ENCODE measurements at regions not wholly inside any gene's neighbourhood (a gene's known extent, or its start where the extent isn't known, plus 50 kb on each side); places are given as distances from the start of the nearest gene placed in this dataset.
A peak's percentile ranks its signal among the peaks of the same experiment; 100 is the strongest.

DNA sequence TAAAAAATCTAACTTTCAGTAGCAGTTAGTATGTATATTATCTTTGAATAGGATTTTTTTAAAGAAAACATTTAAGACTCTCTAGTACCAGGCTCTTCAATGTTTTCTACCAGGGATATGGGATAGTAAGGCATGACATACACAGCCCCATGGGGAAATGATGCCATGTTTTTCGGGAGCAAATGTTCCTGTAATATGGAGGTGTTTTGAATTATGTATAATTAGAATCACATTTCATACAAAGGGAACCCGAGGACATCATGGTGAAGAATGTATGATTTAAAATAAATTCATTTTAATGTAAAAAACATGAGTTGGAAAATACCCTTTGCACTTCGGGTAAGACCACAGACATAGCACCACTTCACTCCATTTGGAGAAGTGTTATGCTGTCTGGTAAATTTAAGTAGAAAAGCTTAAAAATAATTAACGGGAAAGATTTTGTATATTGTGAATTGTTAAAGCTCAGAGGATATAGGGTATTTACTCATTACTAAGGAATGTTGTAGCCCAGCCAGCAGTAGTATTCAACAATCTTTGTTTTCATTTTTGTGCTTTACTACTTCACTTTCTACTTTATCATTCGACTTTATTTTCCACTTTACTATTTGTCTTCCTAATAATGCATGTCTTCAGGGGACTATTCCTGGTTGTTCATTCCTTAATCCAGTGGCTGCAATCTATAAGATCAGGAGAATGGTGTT is 2050.7 kb downstream of the ARAP2 start:
- no peak for DNase-seq (ENCODE audit: low read depth)

DNA sequence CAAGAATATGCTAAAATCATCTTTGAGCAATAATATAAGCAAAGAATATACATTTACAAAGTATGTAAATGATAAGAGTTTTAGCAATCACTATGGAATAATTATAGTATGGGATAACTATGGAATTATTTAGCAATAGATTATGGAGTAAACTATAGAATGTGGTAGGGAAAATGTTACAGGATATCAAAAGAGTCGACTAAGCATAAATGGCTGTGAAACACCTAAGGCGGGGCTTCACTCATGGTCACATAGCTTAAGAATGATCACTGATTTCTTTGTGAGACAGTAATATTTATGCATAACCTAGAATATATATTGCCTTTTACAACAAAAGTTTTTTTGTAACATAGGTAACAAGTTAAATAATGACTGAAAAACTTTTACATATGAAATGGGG is 2049.7 kb downstream of the ARAP2 start:
- no peak for DNase-seq (ENCODE audit: low read depth)

DNA sequence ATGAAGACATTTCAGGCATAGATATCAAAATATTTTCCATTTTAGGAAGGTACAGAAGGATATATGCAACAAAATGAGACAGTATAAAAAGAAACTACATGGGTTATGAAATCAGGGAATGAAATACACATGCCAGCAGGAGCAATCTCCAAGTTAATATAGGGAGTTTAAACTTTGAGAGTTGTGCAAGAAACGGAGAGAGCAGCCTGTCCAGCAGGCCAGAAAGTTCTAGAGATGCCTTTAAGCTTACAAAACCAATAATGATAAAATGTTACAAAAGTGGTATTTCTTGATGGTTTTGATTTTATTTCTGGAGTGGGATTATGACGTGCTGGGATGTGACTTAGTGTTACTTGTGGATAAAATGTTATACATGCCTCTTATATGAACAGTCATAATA is 2047.9 kb downstream of the ARAP2 start:
- no peak for DNase-seq (ENCODE audit: low read depth)

DNA sequence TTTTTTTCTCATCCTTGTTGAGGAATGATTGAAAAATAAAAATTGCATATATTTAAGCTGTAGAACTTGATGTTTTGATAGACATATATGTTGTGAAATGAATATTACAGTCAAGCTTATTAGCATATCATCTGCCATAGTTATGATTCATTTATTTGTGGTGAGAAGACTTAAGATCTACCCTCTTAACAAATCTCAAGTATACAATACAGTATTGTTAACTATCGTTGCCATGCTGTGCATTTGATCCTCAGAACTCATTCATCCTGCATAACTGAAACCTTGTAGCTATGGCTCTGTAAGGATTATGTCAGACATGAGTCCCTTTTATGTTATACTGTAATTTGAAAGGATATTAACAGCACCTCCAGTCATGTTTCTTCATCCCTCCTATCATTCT is 2045.3 kb downstream of the ARAP2 start:
- no peak for DNase-seq (ENCODE audit: low read depth)

DNA sequence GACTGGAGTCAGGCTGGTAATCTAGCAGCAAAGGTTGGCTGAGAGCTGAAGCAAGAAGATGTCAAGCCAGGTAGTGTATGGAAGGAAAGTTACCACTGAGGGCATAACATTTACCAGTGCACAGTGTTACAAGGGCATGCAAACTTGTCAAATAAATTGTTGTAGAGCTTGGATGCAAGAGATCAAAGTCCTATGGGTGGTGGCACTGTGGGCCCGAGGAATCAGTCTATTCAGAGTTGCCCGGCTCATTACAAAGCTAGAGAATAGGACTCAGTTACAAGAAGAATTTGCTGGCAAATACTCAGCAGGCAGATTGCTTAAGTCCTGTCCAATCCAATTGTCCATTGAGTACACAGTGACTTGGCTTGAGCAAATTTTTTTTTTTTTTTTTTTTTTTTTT is 2043.8 kb downstream of the ARAP2 start:
- no peak for DNase-seq (ENCODE audit: low read depth)

DNA sequence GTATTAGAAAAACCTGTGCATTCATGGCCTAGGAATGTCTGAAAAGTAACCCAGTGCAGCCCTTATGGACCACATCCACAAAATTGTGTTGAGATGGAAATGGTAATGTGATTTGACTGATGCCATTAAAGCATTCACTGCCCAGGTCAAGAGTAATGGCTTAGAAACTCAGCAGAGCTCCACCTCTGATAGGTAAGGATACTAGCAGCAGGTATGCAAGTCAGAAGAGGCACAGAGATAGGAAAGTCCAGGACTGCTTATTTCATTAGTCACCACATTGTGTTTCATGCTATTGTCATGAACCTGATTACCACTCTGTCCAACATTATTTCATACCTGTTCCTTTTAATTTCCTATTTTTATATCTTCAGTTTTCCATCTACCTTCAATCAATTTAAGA is 2042.2 kb downstream of the ARAP2 start:
- no peak for DNase-seq (ENCODE audit: low read depth)

DNA sequence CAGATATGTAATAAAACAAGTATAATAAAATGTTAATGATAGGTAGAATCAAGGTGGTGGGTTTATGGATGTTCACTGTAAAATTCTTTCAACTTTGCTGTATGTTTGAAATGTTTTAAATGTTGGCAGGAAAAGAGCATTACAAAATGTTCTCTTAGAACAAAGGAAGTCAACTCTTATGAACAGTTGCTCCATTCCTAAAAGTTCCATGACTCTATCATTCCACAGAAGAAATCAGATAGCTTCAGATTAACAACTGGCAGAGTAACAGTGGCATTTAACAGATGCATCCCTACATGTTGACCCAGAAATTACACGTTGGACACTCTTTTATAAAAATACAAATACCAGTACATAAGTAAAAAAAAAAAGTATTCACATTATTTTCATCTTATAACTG is 2023.7 kb downstream of the ARAP2 start:
- DNase-seq (ENCODE audit: low read depth): peak; percentile 59

DNA sequence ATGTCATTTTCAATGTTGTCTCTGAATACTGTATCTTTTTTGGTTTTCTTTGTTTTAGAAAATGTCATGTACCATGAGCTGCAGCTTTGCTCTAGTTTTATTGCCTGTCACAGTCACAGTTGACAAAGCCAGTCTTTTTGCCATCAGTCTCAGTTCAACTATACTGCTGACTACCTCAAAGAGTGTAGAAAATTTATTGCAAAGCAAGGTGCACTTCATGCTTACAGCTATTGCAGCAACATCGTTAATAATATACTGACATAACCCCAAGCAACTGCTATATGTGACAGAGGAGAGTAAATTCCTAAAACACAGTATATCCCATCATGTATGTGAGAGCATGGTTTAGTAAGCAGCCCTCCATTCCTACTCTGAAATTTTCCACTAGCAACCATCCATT is 2022.3 kb downstream of the ARAP2 start:
- DNase-seq (ENCODE audit: low read depth): no peak

DNA sequence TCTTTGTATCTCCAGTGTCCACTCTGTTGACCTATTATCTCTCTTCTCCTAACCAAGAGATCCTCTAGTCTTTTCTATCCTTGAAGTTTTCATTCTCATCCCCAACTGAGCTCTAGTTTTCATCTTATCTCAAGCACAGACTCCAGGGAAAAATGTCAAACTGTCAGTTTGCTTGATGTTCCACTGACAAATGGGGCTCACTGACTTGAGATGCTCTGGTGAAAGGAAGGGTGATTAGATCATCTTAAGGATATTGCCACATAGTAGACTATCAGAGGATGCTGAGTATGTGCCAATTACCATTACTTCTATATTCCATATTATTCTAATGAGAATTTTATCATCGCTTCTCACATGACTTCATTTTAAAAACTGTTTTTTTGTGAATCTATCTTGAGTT is 2008.2 kb downstream of the ARAP2 start:
- no peak for DNase-seq (ENCODE audit: low read depth)

DNA sequence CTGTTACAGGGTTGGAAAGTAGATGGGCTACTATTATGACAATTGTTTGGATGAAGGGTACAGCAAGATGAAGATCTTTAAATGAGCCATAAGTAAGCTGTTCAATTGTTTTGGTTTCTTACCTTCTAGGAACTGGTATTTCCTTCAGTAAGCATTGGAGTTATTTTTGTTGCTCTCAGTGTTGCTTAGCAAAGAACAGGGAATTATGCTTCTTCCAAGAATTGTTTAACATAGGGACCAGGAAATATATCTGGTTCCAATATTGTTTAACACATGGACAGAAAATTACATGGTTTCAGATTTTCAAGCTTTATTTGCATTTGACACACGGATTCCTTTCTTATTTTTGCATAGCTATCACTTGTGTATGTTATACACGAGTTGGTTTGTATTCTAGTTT is 1999.0 kb downstream of the ARAP2 start:
- DNase-seq (ENCODE audit: low read depth): no peak

DNA sequence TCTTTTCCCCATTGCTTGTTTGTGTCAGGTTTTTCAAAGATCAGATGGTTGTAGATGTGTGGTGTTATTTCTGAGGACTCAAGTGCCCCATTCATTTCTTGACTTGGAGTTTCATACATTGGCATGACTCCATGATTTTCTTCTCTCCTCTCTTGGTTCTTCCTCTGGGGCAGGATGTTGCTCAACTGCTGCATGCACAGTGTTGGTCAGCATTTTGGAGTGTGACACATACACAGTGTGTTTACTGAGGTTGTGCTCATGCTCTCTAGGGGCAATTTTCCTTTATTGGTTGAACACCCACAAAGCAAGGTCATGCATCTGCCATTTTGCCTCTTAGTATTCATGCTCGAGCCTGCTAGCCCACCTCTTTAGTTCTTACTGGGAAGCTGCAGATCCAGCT is 1993.8 kb downstream of the ARAP2 start:
- no peak for DNase-seq (ENCODE audit: low read depth)

DNA sequence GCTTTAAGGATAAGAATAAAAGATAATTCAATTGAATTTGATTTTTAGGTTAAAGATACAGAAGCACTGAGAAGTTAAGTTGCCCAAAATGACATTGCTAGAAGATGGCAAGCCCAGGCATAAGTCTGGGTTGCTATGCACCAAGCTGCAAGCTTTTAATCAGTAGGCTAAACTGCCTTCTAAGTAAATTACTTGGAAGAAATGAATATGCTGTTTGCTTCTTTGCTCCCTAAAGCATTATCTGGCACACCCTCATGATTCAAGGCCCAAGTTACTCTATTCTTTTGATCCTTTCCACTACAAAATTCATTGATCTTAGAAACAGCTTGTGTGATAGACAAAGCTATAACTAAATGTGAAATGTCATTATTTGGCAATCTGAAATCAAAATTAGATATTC is 1991.1 kb downstream of the ARAP2 start:
- no peak for DNase-seq (ENCODE audit: low read depth)

DNA sequence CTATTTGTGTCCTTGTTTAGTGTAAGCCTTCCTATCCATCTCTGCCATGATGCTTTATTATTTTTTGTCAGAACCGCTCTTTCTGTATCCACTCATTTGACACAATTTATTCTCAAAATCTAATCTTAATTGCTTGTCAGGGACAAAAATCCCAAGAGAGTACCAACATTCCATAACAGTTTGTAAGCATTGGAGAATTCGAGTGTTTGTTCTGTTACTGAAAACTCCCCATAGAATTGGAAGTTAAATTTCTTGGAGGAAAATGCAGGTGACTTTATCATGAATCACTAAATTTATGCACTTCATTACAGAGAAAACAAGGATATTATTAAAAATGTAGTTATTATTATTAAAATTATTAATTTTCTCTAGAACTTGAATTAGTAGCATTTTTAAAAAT is 1986.1 kb downstream of the ARAP2 start:
- no peak for DNase-seq (ENCODE audit: low read depth)

DNA sequence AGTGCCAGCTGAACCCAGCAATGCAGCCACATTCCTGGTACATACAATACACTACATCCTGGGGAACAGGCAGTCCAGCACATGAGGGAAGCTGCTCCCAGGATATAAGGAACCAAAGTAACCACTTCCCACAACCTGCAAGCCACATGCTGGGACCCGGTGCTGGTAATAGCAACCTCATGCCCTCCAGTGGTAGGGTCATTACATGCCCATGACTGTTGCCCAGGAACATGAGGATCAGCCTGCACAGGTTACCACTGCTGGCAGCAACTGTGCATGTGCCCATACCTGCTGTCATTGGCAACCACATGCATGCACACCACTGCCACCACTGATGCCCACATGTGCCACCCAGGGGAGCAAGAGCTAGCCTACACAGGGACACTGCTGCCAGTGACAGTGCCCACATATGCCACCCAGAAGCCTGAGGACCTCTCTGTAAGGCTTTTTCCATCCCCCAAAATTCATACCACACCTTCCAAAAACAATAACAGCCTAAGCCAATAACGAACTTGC is 1982.5 kb downstream of the ARAP2 start:
- DNase-seq (ENCODE audit: low read depth): peak; percentile 3

DNA sequence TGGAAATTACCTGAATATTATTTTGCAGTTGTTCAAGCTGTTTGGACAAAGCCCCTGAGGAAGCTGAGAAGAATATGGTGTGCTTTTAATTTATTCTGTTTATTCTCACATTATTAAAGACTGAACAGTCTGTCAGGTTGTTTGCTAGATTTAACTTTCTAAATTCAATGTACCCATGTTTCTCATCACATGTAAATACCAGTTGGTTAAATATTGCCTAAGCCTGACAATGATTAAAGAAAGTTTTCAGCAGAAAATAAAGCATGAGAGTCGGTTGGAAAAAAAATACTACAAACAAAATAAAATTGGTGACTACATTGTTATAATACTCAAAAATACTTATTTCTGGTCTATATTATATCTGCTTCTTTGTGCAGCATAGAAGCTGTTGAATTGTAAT is 1974.7 kb downstream of the ARAP2 start:
- no peak for DNase-seq (ENCODE audit: low read depth)

DNA sequence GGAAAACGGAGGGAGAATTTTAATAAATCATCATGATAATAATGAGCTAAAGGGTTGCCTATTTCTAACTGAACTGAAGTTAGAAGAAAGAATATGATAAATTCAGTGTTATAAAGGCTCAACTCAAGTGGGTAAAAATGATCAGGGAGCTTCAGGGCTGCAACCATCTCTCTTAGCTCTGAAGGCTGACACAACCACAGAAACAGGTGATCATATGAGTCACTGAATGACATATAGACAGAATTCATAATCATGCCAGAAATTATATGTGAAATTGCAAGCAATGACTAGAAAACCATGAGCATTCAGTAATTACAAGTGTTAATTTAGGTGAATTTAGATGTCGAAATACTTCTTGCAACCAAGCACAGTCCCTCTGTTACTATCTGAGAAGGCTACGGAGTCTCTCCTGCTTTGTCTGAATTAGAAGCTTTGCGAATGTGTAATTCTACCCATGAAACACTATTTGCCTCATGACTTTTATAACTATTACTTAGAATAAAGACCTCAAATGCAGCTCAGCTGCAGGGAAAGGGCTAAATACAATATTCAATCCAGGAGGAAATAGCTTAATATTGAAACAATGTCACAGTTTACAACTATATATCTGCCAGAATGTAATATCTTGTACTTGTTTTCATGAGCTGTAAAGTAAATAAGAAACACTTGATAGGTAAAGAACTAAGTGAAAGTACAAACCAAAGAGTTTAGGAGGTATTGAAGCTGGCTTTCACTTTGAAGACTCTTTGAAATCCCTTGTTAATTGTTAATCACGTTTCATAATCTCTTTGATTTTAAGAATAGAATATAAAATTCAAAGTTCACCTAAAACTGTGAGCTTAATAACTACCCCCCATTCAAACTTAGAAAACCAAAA is 1972.6 kb downstream of the ARAP2 start:
- DNase-seq (ENCODE audit: low read depth): peak; percentile 7

DNA sequence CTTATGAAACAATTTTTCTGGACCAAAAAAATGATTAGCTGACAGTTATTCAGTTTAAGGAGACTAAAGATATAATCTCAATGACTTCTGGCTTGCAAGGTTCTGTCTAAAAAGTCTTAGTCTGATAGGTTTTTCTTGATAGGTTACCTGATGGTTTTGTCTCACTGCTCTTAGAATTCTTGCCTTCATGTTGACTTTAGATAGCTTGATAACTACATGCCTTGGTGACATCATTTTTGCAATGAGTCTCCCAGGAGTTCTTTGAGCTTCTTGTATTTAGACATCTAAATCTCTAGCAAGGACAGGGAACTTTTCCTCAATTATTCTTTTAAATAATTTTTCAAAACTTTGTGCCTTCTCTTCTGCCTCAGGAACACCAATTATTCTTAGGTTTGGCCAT is 1965.3 kb downstream of the ARAP2 start:
- DNase-seq (ENCODE audit: low read depth): no peak

DNA sequence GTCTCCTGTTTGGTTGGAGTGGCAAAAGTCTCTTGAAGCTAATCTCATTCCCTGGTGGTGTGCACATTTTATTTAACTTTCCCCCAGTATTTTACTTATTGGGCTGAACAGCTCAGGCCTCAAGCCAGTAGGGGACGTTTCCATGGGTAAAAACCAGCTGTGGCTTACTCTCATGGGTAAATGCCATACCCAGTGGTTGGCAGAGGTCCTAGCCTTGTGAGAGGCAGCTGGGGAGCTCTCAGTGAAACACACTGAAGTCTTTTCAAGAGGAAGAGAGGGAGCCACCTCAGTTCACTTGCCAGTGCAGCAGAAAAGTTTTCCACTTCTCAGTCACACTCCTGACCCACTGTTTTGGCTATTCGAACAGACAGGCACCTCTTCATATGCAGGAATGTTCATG is 1964.2 kb downstream of the ARAP2 start:
- peak; percentile 82 for DNase-seq (ENCODE audit: low read depth)

DNA sequence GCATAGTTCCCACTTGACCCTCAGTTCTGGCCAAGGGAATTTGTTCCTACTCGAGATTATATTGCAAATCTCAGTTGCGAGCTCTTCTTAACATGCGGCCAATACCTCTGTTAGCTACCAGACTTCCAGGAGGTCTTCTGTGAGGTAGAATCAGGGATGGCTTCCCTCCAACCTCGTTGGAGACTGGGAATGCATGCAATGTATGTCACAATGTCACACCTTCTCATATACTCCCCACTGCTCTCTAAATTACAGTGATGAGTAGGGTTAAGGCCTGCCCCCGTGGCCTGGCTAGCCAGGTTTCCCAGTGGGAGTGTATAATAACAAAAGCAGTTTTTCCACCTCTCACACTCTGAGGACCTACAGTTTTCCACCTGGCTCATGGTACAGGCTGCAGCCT is 1962.5 kb downstream of the ARAP2 start:
- no peak for DNase-seq (ENCODE audit: low read depth)

DNA sequence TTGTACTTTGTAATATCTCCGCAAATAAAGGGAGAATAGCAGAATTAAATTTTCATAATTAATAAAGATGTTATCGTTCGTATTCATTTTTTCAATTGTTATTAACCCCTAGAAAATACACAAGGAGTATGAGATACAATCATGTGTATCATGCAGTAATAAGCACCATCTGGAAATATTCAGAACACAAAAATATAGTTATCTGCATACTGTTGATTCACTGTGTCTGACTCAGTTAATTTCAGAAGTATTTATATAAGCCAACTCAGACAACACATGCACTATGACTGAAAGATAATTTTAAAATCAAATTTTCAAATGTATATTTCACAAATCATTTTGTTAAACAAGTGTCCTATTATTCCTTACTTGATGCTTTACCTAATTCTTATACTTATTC is 1954.8 kb downstream of the ARAP2 start:
- no peak for DNase-seq (ENCODE audit: low read depth)

DNA sequence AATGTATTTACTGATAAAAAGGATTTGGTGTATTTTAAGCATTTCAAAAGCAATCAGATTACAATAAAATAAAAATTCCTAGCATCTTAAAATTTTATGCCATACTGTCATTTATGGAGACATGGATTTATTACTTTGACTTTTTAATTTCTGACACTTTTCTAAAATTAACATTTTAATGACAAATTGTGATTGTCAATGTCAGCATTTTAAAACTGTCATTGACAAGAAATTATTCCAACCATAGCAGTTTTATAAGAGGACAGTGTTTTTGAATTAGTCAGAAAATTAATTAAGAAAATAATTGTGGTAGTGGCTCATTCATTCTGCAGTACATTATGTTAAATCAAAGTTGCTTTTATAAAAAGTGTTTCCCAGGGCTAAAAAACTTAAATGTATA is 1954.4 kb downstream of the ARAP2 start:
- DNase-seq (ENCODE audit: low read depth): no peak

DNA sequence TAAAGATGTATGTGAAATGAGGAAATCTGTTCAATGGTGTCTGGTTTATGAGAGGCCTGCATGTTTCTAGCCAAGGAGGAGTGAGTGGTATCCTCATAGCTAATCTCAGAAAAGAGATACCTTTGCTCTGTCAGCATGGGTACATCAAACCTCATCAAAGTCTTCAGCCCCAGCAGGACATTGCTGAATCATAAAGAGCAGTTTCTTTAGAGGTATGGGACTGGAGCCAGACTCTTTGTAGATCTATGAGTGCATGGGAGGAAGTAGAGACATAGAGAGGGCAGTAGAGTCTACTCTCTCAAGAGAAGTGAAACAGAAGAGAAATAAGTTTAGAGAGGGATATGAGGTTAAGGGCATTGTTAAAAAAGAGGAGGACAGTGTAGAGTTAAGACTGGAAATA is 1950.9 kb downstream of the ARAP2 start:
- no peak for DNase-seq (ENCODE audit: low read depth)
